HG02938 (cell line): ENCODE measurements at regions not wholly inside any gene's neighbourhood (a gene's known extent, or its start where the extent isn't known, plus 50 kb on each side); places are given as distances from the start of the nearest gene placed in this dataset.

ENCODE experiments used
- ATAC-seq: cut with Tn5 transposase; IDR thresholded peaks from one replicate; pipeline ENCODE4 v1.9.1; 2021; ENCODE audit warnings: mild to moderate bottlenecking, moderate library complexity; ENCODE audit not compliant: unreplicated experiment

DNA sequence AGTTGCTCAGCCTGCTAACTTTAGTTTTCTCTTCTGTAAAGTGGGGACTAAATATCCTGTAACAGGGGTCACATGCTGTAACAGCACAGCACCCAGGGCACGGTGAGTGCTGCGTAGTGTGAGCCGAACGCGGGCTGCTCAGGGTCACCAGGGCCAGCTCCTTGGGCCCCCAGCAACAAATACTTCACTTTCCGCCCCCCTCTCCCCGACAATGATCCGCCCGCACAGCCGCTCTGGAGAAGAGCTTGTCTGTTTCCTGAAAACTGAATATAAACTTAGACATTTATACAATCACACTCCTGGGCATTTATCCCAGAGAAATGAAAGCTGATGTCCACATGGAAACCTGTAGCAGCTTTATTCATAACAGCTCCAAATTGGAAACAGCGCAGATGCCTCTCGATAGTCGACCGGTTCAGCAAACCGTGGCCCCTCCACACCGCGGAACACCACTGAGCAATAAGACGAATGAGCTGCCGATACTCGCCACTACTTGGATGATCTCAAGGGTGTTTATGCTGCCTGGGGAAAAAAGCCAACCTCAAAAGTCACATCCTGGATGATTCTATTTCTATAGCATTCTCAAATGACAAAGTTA is 267.2 kb downstream of the PARN start:
- ATAC-seq: no peak

DNA sequence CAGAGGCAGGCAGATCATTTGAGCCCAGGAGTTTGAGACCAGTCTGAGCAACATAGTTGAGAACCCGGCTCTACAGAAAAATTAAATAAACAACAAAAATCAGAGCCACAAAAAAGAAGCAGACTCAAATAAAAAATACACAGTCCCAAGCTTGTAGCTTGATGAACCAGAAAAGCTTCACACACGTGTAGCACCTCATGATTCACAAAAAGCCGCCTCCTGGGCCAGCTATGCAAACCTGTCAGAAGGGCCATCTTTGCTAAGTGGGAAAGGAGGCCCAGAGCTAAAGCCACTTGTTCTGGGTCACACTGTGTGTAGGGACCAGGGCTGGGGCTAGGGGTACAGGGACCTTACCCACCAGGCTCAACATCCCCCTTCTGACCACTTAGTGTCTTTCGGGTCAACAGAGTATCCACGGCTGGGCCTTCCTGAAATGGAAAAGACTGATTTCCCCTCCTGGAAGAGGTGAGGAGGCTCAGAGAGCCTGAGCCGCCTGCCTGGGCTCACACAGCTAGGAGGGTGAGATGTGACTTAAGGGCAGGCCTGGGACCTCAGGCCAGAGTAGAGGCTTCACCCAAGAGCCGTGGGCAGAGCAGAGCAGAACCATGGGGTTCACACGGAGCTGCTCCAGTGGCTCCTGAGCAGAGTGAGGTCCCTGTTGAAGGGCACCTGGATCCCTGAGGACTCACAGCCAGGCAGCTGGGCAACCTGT is 269.6 kb downstream of the PARN start:
- ATAC-seq: no peak

DNA sequence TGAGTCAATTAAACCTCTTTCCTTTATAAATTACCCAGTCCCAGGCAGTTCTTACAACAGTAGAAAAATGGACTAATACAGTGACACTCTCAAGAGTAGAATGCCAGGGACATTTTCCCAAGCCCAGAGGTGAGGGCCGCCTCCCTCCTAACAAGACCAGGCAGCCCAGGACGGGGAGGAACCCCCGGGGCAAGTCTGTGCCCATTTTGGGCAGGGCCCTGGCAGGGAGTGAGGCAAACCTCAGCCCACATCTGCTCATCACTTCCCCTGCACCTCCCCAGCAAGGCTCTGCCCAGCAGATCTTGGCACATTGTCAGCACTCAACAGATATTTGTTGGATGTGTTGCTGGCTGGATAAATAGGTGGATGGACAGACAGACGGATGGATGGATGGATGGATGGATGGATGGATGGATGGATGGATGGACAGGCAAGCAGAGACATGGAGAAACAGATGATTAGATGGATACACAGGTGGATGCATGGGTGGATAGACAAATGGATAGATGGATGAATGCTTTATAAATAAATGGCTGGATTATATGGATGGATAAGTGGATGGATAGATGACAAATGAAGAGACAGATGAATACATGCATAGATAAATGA is 271.3 kb downstream of the PARN start:
- no peak for ATAC-seq

DNA sequence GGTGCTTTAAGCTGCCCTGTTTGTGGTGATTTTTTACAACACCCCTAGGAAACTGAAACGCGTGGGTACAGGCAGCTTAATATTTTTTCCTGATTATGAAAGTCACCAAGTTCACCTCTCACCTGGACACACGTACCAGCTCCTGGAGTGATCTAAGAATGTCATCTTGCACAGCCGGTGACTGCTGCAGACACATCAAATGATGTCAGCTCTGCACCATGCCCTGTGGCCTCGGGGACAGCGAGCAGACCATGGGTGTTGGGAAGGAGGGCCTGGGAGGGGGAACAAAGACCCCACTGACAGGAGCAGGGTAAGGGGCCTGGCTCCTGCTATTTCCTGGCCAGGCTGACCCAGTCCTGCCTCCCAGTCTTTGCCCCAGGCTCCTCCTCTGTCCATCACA is 272.7 kb downstream of the PARN start:
- no peak for ATAC-seq

DNA sequence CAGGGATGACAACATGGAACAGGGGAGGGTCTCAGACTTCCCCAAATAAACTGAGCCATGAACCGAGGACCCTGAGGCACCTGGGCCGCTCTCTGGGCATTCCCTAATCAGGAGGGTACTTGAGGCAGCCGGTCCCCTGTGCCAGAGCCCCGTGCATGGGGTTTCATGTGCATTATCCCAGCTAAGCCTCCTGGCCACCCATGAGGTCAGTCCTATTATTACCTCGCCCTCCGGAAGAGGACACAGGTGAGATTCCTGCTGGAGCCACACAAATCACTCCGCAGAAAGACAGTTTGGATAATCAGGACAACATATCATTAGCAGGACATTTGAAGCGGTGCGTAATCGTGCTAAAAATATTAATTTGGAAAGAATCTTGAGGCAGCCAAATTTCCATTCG is 274.0 kb downstream of the PARN start:
- no peak for ATAC-seq

DNA sequence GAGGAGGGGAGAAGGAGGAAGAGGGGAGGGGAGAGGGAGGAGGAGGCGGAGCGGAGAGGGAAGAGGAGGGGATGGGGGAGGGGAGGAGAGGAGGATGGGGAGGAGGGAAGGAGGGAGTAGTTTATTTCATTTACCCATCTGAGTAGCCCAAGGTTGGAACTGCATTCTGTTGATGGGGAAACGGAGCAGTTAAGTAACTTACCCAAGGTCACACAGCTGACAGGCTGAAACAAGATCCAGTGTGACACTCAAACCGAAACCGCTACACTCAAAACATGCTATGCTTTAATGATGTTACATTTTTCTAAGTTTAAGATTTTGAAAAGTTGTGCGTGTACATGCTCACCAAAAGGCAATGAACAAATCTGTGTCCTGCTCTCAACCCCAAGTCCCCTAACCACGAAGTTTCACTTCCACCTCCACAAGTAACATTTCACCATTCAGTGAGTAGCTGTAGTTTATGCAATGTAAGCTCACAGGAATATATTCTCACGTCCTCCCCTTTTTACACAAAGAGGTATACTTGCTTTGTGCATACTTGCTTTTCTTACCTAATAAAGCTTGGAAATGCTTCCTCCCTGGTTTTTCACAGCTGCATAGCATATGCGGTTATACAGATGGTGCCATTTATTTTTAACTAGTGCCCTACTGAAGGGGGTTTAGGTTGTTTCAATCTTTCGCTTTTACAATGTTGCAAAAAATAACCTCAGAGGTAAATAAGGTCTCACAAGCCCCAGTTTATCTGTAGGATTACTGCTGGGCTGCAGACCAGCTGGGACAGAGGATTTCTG is 275.3 kb downstream of the PARN start:
- ATAC-seq: peak; percentile 93

DNA sequence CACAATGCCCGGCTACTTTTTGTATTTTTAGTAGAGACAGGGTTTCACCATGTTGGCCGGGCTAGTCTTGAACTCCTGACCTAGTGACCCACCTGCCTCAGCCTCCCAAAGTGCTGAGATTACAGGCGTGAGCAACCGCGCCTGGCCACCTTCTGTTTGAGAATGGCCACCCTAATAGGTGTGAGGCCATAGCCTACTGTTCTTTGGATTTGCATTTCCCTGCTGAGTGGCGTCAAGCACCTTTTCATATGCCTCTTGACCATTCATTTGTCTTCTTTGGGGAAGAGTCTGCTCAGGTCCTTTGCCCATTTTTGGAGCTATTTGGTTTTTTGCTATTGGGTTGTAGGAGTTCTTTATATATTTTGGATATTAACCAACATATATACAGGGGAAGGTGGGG is 276.7 kb downstream of the PARN start:
- no peak for ATAC-seq

DNA sequence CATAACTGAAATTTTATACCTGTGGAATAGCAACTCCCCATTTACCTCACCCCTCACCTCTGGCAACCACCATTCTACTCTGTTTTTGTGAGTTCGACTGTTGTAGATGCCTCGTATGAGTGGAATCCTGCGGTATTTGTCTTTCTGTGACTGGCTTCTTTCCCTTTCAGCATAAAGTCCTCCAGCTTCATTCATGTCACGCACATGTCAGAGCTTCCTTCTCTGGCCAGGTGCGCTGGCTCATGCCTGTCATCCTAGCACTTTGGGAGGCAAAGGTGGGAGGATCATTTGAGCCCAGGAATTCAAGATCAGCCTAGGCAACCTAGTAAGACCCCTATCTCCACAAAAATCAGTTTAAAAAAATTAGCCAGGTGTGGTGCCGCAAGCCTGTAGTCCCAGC is 278.4 kb downstream of the PARN start:
- ATAC-seq: no peak

DNA sequence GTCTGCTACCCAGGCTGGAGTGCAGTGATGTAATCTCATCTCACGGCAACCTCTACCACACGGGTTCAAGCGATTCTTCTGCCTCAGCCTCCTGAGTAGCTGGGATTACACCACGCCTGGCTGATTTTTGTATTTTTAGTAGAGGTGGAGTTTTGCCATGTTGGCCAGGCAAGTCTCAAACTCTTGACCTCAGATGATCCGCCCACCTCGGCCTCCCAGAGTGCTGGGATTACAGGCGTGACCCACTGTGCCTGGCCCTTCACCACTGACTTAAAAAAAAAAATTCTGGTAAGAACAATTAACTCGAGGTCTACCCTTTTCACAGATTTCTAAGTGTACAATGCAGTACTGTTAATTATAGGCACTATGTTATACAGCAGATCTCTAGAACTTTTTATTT is 279.4 kb downstream of the PARN start:
- ATAC-seq: no peak

DNA sequence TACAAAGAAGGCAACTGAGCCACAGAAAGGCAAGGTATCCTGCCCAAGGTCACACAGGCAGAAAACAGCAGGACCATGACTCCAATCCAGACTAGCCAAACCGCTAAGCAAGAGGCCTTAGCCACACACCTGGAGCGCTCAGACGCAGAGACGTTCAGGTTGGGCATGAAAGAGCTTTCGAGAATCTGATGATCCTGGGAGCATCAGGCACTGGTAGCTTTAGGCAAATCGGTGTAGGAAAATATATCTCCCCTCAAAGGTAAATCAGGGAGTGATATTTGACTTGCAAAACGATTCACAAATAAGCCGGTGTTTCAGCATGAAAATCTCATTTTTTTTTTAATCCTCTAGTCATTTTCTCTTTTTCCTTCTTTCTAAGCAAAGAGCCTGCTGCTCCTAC is 279.0 kb downstream of the MRTFB start:
- ATAC-seq: no peak

DNA sequence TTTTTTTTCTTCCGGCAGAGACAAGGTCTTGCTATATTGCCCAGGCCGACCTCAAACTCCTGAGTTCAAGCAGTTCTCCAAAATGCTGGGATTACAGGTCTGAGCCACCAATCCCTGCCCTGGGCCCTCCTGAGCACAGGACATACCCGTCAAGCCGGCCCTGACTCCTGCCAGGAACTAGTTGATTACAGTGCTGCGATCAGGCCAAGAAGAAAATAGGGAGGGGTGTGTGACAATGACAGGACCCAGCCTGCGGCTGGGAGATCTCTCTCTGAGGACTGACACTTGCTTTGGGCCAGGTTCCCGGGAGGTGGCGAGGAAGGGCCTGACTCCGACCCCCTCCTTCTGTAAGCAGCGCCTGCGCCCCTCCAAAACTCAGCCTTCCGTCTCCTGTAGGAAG is 276.6 kb downstream of the MRTFB start:
- ATAC-seq: no peak

DNA sequence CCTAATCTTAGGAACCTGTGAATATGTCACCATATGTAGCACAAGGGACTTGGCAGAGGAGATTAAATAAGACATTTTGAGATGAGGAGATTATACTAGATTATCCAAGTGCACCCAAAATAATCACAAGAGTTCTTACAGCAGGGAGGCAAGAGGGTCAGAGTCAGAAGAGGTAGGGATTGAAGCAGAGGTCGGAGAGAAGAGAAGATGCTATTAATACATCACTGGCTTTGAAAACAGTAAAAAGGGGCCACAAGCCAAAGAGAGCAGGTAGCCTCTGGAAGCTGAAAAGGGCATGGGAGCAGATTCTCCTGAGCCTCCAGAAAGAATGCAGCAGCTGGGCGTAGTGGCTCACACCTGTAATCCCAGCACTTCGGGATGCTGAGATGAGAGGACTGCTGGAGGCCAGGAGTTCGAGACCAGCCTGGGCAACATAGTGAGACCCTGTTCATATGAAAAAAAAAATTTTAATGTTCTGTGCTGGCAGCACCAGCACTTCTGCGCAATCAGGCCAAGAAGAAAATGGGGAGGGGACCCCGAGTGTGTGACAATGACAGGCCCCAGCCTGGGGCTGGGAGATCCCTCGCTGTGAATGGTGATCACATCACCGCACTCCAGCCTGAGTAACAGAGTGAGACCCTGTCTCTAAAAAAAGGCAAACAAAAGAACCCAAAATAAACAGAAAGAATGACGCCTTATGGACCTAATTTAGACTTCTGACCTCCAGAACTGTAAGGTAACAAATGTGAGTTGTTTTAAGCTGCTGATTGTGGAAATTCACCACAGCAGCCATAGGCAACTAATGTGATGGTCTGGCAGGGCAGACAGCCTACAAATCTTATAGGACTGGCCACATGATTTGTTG is 275.4 kb downstream of the MRTFB start:
- no peak for ATAC-seq

DNA sequence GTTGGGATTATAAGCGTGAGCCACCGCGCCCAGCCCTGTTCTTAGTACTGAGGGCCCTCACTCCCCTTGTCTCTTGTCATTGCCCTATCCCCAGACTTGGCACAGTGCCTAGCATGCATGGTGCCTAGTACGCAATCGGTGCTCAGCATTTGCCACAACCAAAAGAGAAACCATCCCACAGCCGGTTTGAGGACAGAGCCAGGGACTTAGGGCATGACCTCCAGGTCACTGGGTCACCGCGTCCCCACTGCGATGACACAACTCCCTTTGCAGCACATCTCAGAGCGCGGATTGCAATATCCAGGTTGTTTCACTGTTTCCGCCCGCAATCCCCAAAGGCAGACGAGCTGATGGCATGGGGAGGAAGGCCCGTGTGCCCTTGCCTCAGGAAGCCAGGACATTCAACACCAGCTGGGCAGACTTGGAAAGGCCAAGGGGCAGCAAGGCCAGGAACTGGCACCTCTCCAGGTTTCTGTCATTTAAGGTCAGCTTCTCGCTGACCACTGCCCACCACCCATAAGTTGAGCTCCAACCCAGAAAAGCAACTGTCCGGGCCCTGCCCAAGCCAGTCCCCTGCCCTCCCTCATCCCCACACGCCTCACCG is 274.5 kb downstream of the MRTFB start:
- no peak for ATAC-seq

DNA sequence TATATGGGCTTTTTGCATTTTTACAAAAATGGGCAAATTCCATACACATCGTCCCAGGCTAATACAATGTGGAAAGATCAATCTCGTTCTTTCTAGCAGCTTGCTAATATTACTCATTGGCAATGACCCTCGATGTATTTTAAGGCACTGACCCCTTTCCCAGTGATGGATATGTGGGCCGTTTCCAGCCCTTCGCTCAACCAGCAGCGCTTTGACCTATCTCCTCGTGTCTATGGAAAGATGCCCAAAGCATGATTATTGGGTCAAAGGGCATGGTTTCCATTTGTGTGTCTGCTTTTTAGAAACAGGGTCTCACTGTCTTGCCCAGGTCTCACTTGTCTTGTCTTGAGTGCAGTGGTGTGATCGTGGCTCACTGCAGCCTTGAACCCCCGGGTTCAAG is 273.8 kb downstream of the MRTFB start:
- ATAC-seq: no peak

DNA sequence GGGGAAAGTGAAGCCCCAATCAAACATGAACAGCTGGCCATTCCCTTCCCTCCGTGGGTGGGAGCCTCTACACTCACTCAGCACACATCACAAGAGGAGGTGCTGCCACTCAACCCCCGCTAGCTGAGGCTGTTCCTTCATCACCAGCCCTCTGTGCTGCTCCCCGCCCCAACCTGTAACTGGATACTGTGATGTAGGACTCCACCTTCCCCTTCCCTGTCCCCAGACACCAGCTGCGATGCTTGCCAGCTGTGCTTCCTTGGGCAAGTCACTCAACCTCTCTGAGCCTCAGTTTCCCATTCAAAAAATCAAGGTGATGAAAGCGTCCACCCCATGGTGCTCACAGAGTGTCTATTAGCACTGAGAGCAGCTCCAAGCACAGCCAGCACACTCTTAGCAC is 273.2 kb downstream of the MRTFB start:
- ATAC-seq: no peak

DNA sequence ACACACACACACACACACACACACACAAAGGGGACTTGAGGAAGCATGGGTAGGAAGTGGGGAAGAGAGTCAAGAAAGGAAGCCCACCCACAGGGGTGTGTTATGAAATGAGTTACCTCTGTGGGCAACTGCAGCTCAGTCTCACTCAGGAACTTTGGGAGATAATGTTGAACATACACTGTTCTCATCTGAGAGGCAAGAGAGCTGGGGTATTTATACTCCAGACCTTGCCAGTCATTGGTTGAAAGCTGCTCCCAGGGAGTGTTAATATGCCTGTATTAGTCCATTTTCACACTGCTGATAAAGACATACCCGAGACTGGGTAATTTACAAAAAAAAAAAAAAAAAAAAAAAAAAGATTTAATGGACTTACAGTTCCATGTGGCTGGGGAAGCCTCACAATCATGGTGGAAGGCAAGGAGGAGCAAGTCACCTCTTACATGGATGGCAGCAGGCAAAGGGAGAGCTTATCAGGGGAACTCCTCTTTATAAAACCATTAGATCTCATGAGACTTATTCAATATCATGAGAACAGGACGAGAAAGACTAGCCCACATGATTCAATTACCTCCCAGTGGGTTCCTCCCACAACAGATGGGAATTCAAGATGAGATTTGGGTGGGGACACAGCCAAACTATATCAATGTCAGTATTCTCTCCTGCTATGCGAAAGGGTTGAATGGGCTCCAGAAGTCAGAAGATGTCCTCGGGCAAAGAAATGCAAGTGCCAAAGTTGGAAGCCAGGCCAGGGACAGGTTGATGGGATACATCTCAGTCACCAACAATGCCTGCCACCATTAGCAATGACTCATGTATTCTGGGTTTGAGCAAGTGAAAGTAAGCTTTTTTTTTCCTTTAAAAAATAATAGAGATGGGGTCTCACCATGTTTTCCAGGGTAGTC is 270.5 kb downstream of the MRTFB start:
- ATAC-seq: no peak

DNA sequence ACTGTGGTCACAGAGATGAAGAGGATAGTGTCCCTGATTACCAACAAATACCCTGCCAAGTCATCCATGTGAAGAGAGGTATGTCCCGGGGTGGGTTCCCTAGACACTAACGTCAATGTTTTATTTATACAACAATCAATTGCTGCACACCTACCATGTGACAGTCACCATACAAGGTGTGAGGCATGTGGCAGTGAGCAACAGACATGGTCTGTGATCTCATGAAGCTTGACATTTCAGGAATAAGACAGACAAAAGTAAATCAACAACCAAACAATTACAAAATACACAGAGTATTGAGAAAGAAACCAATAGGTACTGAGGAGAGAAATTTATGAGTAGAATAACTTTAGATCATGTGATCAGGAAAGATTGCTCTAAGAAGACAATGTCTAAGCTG is 268.6 kb downstream of the MRTFB start:
- ATAC-seq: no peak

DNA sequence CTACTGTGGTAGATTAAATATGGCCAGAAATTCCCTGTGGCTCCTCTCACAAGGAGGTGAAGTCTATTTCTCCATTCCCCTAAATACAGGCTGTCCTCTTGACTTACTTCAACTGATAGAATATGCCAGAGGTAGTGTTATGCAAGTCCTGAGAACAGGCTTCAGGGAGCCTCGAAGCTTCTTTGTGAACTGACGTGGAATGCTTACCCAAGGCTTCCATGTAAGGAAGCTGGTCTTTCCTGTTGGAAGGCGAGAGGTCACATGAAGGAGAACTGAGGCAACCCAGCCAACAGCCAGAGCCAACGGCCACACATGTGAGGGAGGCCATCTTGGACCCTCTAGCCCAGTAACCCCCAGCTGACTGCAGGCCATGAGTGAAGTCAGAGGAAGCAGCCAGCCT is 267.9 kb downstream of the MRTFB start:
- no peak for ATAC-seq

DNA sequence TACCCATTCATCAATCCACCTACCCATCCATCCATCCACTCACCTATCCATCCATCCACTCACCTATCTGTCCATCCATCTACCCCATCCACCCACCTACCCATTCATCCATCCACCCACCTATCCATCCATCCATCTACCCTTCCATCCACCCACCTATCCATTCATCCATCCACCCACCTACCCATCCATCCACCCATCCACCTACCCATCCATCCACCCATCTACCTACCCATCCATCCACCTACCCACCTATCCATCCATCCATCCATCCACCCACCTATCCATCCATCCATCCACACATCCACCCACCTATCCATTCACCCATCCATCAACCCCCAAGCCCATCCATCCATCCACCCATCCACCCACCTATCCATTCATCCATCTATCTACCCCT is 267.1 kb downstream of the MRTFB start:
- ATAC-seq: no peak
